ENCODE measurements at regions not wholly inside any gene's neighbourhood (a gene's known extent, or its start where the extent isn't known, plus 50 kb on each side); places are given as distances from the start of the nearest gene placed in this dataset.
"Not testable (repeated sequence)": the region's sequence is repeated elsewhere in the genome, so short reads cannot be mapped to it uniquely, and the experiment has no call there.

DNA sequence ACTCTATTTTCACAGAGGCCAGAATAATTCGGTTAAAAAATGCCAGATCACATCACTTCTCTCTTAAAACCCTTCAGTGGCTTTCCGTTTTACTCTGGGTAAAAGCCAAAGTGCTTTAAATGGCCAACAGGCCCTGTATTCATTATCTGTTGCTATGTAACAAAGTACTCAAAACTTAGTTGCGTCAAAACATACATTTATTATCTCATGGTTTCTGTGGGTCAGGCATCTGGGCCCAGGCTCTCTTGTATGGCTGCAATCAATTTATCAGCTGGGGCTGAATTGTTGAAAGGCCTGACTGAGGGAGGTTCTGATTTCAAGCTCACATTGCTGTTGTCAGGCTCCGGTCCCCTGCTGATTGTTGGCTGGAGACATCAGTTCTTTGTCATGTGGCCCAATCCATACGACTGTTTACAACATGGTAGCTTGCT lies 72.7 kb upstream of the H2AZ1 start:
- DNase-seq: no peak

DNA sequence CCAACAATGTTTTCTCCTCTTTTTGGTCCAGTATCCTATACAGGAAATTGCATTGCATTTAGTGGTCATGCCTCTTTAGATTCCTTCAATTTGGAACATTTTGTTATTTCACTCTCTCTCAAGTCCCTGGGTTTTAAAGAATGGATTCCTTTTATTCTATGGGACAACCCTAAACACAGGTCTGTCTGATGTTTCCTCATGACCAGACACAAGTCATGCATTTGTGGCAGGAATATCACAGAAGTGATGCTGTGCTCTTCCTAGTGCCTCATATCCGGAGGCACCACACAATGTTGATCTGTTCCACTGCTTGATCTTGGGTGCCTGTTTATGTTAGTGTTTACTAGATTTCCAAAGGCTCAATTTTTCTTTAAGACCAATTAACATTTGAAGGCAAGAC lies 69.7 kb upstream of the H2AZ1 start:
- no peak for DNase-seq

DNA sequence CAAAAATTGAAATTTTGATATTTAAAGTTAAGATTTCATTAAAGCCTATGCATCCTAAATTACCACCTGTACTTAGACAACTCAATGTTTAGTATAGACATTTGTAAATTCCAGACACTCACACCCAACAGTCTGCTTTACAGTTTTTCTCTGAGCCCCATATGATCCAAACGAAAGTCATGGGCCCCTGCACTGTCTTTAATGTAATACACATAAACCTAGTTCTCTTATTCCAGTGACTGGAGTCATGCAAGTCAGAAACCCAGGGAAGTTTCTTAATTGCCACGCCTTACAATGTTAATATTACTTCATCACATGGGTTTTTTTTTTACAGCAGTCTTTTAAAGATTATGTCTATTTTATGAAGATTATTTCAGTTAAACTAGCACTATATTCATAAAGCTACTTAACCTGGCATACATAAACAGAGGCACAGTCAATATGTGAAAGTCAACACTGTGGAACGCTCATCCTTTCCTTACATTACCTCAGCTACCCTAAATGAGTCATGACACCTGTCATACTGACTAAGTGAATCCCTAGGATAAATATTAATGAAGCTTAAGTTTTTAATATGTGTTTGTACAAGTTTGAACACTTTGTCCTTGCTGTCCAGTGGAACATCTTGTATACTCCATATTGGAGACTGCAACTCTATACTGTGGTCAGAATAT lies 67.7 kb upstream of the H2AZ1 start:
- no peak for DNase-seq

DNA sequence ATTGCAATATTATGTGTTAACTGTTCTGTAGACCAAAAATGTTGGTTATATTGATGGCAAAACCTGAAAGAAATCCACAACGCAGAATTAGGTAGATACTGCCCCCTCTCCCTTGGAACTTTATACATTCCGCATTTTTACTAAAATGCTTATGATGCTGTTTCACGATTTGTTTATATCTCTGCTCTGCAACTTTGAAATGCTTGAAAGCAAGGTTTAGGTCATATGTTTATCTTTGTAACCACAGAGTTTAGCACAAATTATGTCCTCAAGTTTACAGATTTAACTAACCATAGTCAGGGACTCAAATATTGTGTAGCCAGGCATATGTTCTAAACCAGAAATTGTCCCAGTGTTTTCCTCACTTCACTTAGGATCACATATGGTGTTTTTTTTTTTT lies 66.1 kb upstream of the H2AZ1 start:
- DNase-seq: no peak

DNA sequence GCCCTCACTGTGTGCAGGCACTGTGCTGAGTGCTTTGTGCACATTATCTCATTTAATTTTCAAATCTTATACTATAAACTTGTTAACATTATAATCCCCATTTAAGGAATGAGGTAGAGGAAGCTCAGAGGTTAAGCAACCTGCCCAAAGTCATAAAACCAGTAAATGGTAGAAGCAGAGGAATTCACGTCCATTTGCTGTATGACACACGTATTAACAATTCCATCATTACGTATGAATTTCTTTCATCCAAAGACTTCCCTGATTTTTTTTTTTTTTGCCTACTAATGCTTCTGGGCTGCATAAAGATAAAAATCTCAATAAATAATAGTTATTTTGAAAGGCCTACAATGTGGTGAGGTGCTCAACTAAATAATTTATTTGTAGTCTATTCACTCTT lies 64.5 kb upstream of the H2AZ1 start:
- no peak for DNase-seq

DNA sequence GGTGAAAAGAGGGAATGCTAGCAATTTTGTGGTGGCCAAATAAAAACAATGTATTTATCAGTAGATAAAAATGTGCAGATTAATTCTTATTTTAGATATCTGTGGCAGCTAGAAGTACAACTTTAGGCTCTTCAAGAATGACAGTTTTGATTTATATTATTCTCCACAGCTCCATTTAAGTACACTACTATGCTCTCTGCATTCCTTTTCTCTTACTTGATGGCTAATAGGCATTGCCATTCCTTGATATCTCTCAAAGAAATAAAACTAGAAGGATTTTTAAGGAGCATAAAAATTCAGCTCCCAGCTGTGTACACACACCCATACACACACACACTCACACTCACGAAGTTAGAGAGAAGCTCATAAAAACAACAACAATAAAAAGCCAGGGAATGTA lies 59.4 kb upstream of the H2AZ1 start:
- DNase-seq: no peak

DNA sequence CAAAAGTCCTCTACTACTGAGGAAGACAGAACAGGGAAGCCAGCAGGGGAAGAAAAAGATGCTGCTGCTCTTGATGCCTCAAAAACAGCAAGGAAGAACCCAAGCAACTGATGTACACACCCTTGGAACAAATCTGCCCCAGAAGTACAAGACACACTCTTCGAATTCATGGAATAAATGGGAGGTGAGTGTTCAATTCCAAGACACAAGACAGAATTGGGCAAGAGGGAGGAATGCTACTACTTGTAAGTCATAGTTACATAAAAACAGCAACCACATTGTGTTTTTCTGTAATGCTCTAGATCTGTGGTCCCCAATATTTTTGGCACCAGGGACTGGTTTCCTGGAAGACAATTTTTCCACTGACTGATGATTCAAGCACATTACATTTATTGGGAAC lies 58.0 kb upstream of the H2AZ1 start:
- no peak for DNase-seq

DNA sequence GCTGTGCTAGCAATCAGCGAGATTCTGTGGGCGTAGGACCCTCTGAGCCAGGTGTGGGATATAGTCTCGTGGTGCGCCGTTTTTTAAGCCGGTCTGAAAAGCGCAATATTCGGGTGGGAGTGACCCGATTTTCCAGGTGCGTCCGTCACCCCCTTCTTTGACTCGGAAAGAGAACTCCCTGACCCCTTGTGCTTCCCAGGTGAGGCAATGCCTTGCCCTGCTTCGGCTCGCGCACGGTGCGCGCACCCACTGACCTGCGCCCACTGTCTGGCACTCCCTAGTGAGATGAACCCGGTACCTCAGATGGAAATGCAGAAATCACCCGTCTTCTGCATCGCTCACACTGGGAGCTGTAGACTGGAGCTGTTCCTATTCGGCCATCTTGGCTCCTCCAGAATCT lies 56.1 kb upstream of the H2AZ1 start:
- DNase-seq: not testable (repeated sequence)
